DOHH2 (cell line): ENCODE measurements at regions not wholly inside any gene's neighbourhood (a gene's known extent, or its start where the extent isn't known, plus 50 kb on each side); places are given as distances from the start of the nearest gene placed in this dataset.

ENCODE experiments used
- CTCF ChIP-seq: fragments of 200-600 bp; sonication (generic); IDR thresholded peaks from one replicate; pipeline ENCODE4 v1.5.1; 2014; ENCODE audit warnings: antibody characterized with exemption, mild to moderate bottlenecking, low read depth, low read length; ENCODE audit not compliant: poor library complexity, severe bottlenecking
- EZH2phosphoT487 ChIP-seq: fragments of 200-600 bp; sonication (generic); IDR thresholded peaks from 2 replicates; pipeline ENCODE4 v1.6.1; 2017; ENCODE audit warnings: borderline replicate concordance, mild to moderate bottlenecking, antibody characterized with exemption, low read length, moderate library complexity, mixed read lengths

GRCh38 chr1:238450976-238451375 is 560.3 kb upstream of the ZP4 start:
- no peak for TF ChIP-seq CTCF
- TF ChIP-seq EZH2phosphoT487: no peak
